H9 (cell line): ENCODE measurements at regions not wholly inside any gene's neighbourhood (a gene's known extent, or its start where the extent isn't known, plus 50 kb on each side); places are given as distances from the start of the nearest gene placed in this dataset.

Experiments
- DNase-seq: peaks from one replicate; pipeline ENCODE4 v3.0.0-alpha.2; 2017
- H2AFZ ChIP-seq: one replicate; pipeline ENCODE4 v1.6.1; 2013; ENCODE audit warnings: mild to moderate bottlenecking, low read length, control low read depth, moderate library complexity
- H2AK5ac ChIP-seq: 2 replicates; pipeline ENCODE4 v1.6.1; 2013; ENCODE audit warnings: low read length, control low read depth, mixed read lengths; ENCODE audit not compliant: insufficient read length
- H2BK120ac ChIP-seq: one replicate; pipeline ENCODE4 v1.6.1; 2013; ENCODE audit warnings: low read depth, mild to moderate bottlenecking, low read length, control low read depth, inconsistent platforms; ENCODE audit not compliant: poor library complexity, severe bottlenecking
- H2BK12ac ChIP-seq: 2 replicates; pipeline ENCODE4 v1.6.1; 2013; ENCODE audit warnings: low read length, control low read depth, mixed read lengths, low read depth; ENCODE audit not compliant: insufficient read length
- H2BK15ac ChIP-seq: 2 replicates; pipeline ENCODE4 v1.6.1; 2013; ENCODE audit warnings: low read depth, low read length, control low read depth
- H2BK20ac ChIP-seq: one replicate; pipeline ENCODE4 v1.6.1; 2013; ENCODE audit warnings: low read depth, mild to moderate bottlenecking, low read length, control low read depth, inconsistent platforms; ENCODE audit not compliant: poor library complexity, severe bottlenecking
- H2BK5ac ChIP-seq: 2 replicates; pipeline ENCODE4 v1.6.1; 2013; ENCODE audit warnings: low read length, control low read depth, mixed read lengths; ENCODE audit not compliant: insufficient read length
- H3K14ac ChIP-seq: 2 replicates; pipeline ENCODE4 v1.6.1; 2013; ENCODE audit warnings: low read length, control low read depth; ENCODE audit not compliant: insufficient read depth
- H3K18ac ChIP-seq: 2 replicates; pipeline ENCODE4 v1.6.1; 2013; ENCODE audit warnings: low read depth, mild to moderate bottlenecking, mixed read lengths, low read length, control low read depth; ENCODE audit not compliant: insufficient read length
- H3K23ac ChIP-seq: 2 replicates; pipeline ENCODE4 v1.6.1; 2013; ENCODE audit warnings: low read length, control low read depth, mixed read lengths, low read depth; ENCODE audit not compliant: insufficient read length
- H3K23me2 ChIP-seq: 2 replicates; pipeline ENCODE4 v1.6.1; 2013; ENCODE audit warnings: low read depth, mild to moderate bottlenecking, mixed read lengths, low read length, control low read depth; ENCODE audit not compliant: insufficient read length, poor library complexity, severe bottlenecking
- H3K27ac ChIP-seq: 2 replicates; pipeline ENCODE4 v1.5.1; 2013; ENCODE audit warnings: low read length, control low read depth, mixed read lengths, low read depth; ENCODE audit not compliant: insufficient read length
- H3K27me3 ChIP-seq: 2 replicates; pipeline ENCODE4 v1.6.1; 2013; ENCODE audit warnings: low read length, control low read depth, inconsistent platforms; ENCODE audit not compliant: insufficient read depth
- H3K4ac ChIP-seq: 2 replicates; pipeline ENCODE4 v1.6.1; 2013; ENCODE audit warnings: low read depth, mild to moderate bottlenecking, control low read depth, inconsistent platforms, low read length, moderate library complexity
- H3K4me1 ChIP-seq: 2 replicates; pipeline ENCODE4 v1.6.1; 2013; ENCODE audit warnings: low read length, control low read depth, inconsistent platforms; ENCODE audit not compliant: insufficient read depth
- H3K4me2 ChIP-seq: 2 replicates; pipeline ENCODE4 v1.6.1; 2013; ENCODE audit warnings: low read length, control low read depth, mixed read lengths; ENCODE audit not compliant: insufficient read length, insufficient read depth
- H3K56ac ChIP-seq: 2 replicates; pipeline ENCODE4 v1.6.1; 2013; ENCODE audit warnings: low read depth, mild to moderate bottlenecking, mixed read lengths, low read length, control low read depth; ENCODE audit not compliant: insufficient read length
- H3K79me1 ChIP-seq: 2 replicates; pipeline ENCODE4 v1.6.1; 2013; ENCODE audit warnings: low read depth, mild to moderate bottlenecking, moderate library complexity, low read length, control low read depth, inconsistent platforms; ENCODE audit not compliant: insufficient read depth, poor library complexity, severe bottlenecking
- H3K79me2 ChIP-seq: 2 replicates; pipeline ENCODE4 v1.6.1; 2013; ENCODE audit warnings: low read length, control low read depth, inconsistent platforms; ENCODE audit not compliant: insufficient read depth
- H3K9ac ChIP-seq: 2 replicates; pipeline ENCODE4 v1.6.1; 2013; ENCODE audit warnings: low read length, control low read depth, mixed read lengths; ENCODE audit not compliant: insufficient read length; ENCODE audit errors: extremely low read depth
- H3K9me3 ChIP-seq: one replicate; pipeline ENCODE4 v1.6.1; 2013; ENCODE audit warnings: low read depth, low read length, inconsistent platforms; ENCODE audit not compliant: control insufficient read depth
- H3T11ph ChIP-seq: one replicate; pipeline ENCODE4 v1.6.1; 2013; ENCODE audit warnings: mild to moderate bottlenecking, low read length, control low read depth, inconsistent platforms
- H4K20me1 ChIP-seq: one replicate; pipeline ENCODE4 v1.6.1; 2013; ENCODE audit not compliant: control insufficient read depth, insufficient read length, insufficient read depth
- H4K5ac ChIP-seq: 2 replicates; pipeline ENCODE4 v1.6.1; 2013; ENCODE audit warnings: low read depth, mild to moderate bottlenecking, mixed read lengths, low read length, control low read depth; ENCODE audit not compliant: insufficient read length
- H4K8ac ChIP-seq: replicated peaks from 2 replicates; pipeline ENCODE4 v1.6.1; 2013; ENCODE audit warnings: low read length, control low read depth, mixed read lengths, low read depth; ENCODE audit not compliant: insufficient read length
- H4K91ac ChIP-seq: 2 replicates; pipeline ENCODE4 v1.6.1; 2013; ENCODE audit warnings: low read depth, mild to moderate bottlenecking, moderate library complexity, mixed read lengths, low read length, control low read depth; ENCODE audit not compliant: insufficient read length
- H3K27ac Mint-ChIP-seq, 3 experiments: 2 replicates in 2 of 3; 3 replicates in 1 of 3; pipeline ENCODE4 v1.8.0; 2020 to 2021; ENCODE audit warnings: mixed read lengths in 3 of 3, mild to moderate bottlenecking in 1 of 3, moderate library complexity in 1 of 3
- H3K27me3 Mint-ChIP-seq: 2 replicates; pipeline ENCODE4 v1.8.0; 2021; ENCODE audit warnings: low read depth, mild to moderate bottlenecking, moderate library complexity, mixed read lengths
- H3K36me3 Mint-ChIP-seq, 3 experiments: 2 replicates in 2 of 3; 3 replicates in 1 of 3; pipeline ENCODE4 v1.8.0; 2020 to 2021; ENCODE audit warnings: low read depth in 3 of 3, mixed read lengths in 3 of 3; ENCODE audit not compliant: insufficient read depth in 1 of 3
- H3K4me1 Mint-ChIP-seq, 2 experiments: 2 replicates each; pipeline ENCODE4 v1.8.0; 2020; ENCODE audit warnings: mixed read lengths in 2 of 2
- H3K4me3 Mint-ChIP-seq, 2 experiments: 2 replicates in 1 of 2; 3 replicates in 1 of 2; pipeline ENCODE4 v1.8.0; 2020 to 2021; ENCODE audit warnings: mild to moderate bottlenecking in 2 of 2, mixed read lengths in 2 of 2, moderate library complexity in 1 of 2
- H3K9me3 Mint-ChIP-seq, 2 experiments: 2 replicates in 1 of 2; 3 replicates in 1 of 2; pipeline ENCODE4 v1.8.0; 2020; ENCODE audit warnings: mild to moderate bottlenecking in 2 of 2, mixed read lengths in 2 of 2, moderate library complexity in 1 of 2
- CTCF ChIP-seq: fragments of 200-600 bp; sonication (generic); conservative IDR thresholded peaks from 3 replicates; pipeline ENCODE4 v1.8.0; 2021; ENCODE audit warnings: antibody characterized with exemption, mild to moderate bottlenecking
- WGBS: extraction: QIAGEN DNeasy Blood & Tissue Kit; methylation state at CpG from one replicate; pipeline ENCODE4 v1.1.7; 2013; ENCODE audit warnings: missing lambda C conversion rate, low lambda C conversion rate, mixed read lengths; ENCODE audit not compliant: insufficient read length; ENCODE audit errors: extremely low coverage; 5-methylcytosine and 5-hydroxymethylcytosine counted together

- Histone ChIP-seq H3K18ac (no peak overlapping the region), H3K79me2 (no peaks in the 10 kb centered on the region), H2BK120ac (no peak overlapping the region), H3K23me2 (no peaks in the 10 kb centered on the region), H3K9ac (no peak overlapping the region), H2BK5ac (no peak overlapping the region), H2AK5ac (no peak overlapping the region), H3K4ac (no peak overlapping the region), H4K8ac (no peak overlapping the region), H3K9me3 (no peaks in the 10 kb centered on the region), H3K79me1 (no peaks in the 10 kb centered on the region), H4K20me1 (no peaks in the 10 kb centered on the region), H3K14ac (no peak overlapping the region), H3K4me1 (no peaks in the 10 kb centered on the region; the same call in 1 of the 2 replicates), H3K27ac (no peak overlapping the region), H2BK20ac (no peak overlapping the region), H3T11ph (no peak overlapping the region), H3K23ac (no peak overlapping the region), H4K5ac (no peak overlapping the region), H3K56ac (no peak overlapping the region), H3K4me2 (no peak overlapping the region), H2BK12ac (no peak overlapping the region), H2AFZ (no peak overlapping the region), H3K27me3 (no peaks in the 10 kb centered on the region), H4K91ac (no peak overlapping the region), H2BK15ac (no peak overlapping the region)
- H3K27ac Mint-ChIP-seq: no peak overlapping the region
- WGBS: no CpG with 5 or more reads among the region's 1 CpG
- H3K9me3 Mint-ChIP-seq: no peaks in the 10 kb centered on the region
- peaks cover 3 to 9% of the 10 kb centered on the region in 2 experiments; a peak in 3 of 4 replicates for H3K4me1 Mint-ChIP-seq
- H3K36me3 Mint-ChIP-seq: no peaks in the 10 kb centered on the region
- DNase-seq: no peak
- no peak overlapping the region for H3K4me3 Mint-ChIP-seq
- no peak for TF ChIP-seq CTCF
- H3K27me3 Mint-ChIP-seq: no peaks in the 10 kb centered on the region
Observed at GRCh38 chr1:187228790-187229189, 400.0 kb downstream of the PLA2G4A start.
